ENCODE measurements at regions not wholly inside any gene's neighbourhood (a gene's known extent, or its start where the extent isn't known, plus 50 kb on each side); places are given as distances from the start of the nearest gene placed in this dataset.

- Mint-ChIP-seq H3K4me3 (no peak overlapping the region), H3K27ac (no peak overlapping the region), H3K27me3 (ENCODE audit: low read depth in 2 of 2) (no peaks in the 10 kb centered on the region), H3K4me1 (no peaks in the 10 kb centered on the region), H3K36me3 (no peaks in the 10 kb centered on the region), H3K9me3 (peaks cover 0 to 5% of the 10 kb centered on the region in 2 donors)
- Histone ChIP-seq H3K4me1 (ENCODE audit: control insufficient read depth, insufficient read depth, low read length) (no peaks in the 10 kb centered on the region), H3K27ac (ENCODE audit: low read length) (no peak overlapping the region), H3K4me3 (ENCODE audit: low read length) (no peak overlapping the region), H3K36me3 (ENCODE audit: control insufficient read depth, insufficient read depth, low read length) (no peaks in the 10 kb centered on the region), H3K27me3 (ENCODE audit: control insufficient read depth, insufficient read depth, low read length) (no peaks in the 10 kb centered on the region), H3K9me3 (ENCODE audit: control insufficient read depth, insufficient read depth, low read length) (no peaks in the 10 kb centered on the region)
- no peak for DNase-seq
- 88% methylated on average over 6 of the region's 6 CpGs for WGBS (ENCODE audit: insufficient coverage)
- intact Hi-C loops (cut with micrococcal nuclease): no loop called here
- no peak for ATAC-seq
- no peak for TF ChIP-seq CTCF (IDR thresholded peaks at IDR 0.05)
Observed at GRCh38 chr12:24488906-24489619, 459.8 kb downstream of the BCAT1 start.

GRCh38 chr12:24488091-24488596 lies 460.8 kb downstream of the BCAT1 start:
- Histone ChIP-seq H3K36me3 (ENCODE audit: control insufficient read depth, insufficient read depth, low read length) (no peaks in the 10 kb centered on the region), H3K4me3 (ENCODE audit: low read length) (no peak overlapping the region), H3K4me1 (ENCODE audit: control insufficient read depth, insufficient read depth, low read length) (no peaks in the 10 kb centered on the region), H3K9me3 (ENCODE audit: control insufficient read depth, insufficient read depth, low read length) (no peaks in the 10 kb centered on the region), H3K27ac (ENCODE audit: low read length) (no peak overlapping the region), H3K27me3 (ENCODE audit: control insufficient read depth, insufficient read depth, low read length) (no peaks in the 10 kb centered on the region)
- TF ChIP-seq CTCF (IDR thresholded peaks at IDR 0.05): no peak
- Mint-ChIP-seq H3K4me1 (no peaks in the 10 kb centered on the region), H3K36me3 (no peaks in the 10 kb centered on the region), H3K27me3 (ENCODE audit: low read depth in 2 of 2) (no peaks in the 10 kb centered on the region), H3K4me3 (no peak overlapping the region), H3K27ac (no peak overlapping the region), H3K9me3 (peaks cover 0 to 5% of the 10 kb centered on the region in 2 donors)
- intact Hi-C loops (cut with micrococcal nuclease): no loop called here
- ATAC-seq (no peak), DNase-seq (no peak)
- 96% methylated on average over 2 of the region's 2 CpGs for WGBS (ENCODE audit: insufficient coverage)

GRCh38 chr12:24487606-24488005 lies 461.3 kb downstream of the BCAT1 start:
- no peaks in the 10 kb centered on the region for H3K27me3 Mint-ChIP-seq (ENCODE audit: low read depth in 2 of 2)
- ATAC-seq (no peak), DNase-seq (no peak)
- intact Hi-C loops (cut with micrococcal nuclease): no loop called here
- Histone ChIP-seq H3K27ac (ENCODE audit: low read length) (no peak overlapping the region), H3K27me3 (ENCODE audit: control insufficient read depth, insufficient read depth, low read length) (no peaks in the 10 kb centered on the region), H3K9me3 (ENCODE audit: control insufficient read depth, insufficient read depth, low read length) (no peaks in the 10 kb centered on the region), H3K4me3 (ENCODE audit: low read length) (no peak overlapping the region), H3K4me1 (ENCODE audit: control insufficient read depth, insufficient read depth, low read length) (no peaks in the 10 kb centered on the region), H3K36me3 (ENCODE audit: control insufficient read depth, insufficient read depth, low read length) (no peaks in the 10 kb centered on the region)
- peaks cover 0 to 5% of the 10 kb centered on the region in 2 donors for H3K9me3 Mint-ChIP-seq
- H3K27ac Mint-ChIP-seq: no peak overlapping the region
- no peak for TF ChIP-seq CTCF (IDR thresholded peaks at IDR 0.05)
- no peak overlapping the region for H3K4me3 Mint-ChIP-seq
- no peaks in the 10 kb centered on the region for H3K36me3 Mint-ChIP-seq
- no peaks in the 10 kb centered on the region for H3K4me1 Mint-ChIP-seq
- no CpG with 5 or more reads among the region's 3 CpGs for WGBS (ENCODE audit: insufficient coverage)

- Mint-ChIP-seq H3K36me3 (no peaks in the 10 kb centered on the region), H3K4me3 (no peak overlapping the region), H3K9me3 (peaks cover 0 to 7% of the 10 kb centered on the region in 2 donors), H3K27me3 (ENCODE audit: low read depth in 2 of 2) (no peaks in the 10 kb centered on the region), H3K27ac (no peak overlapping the region), H3K4me1 (no peaks in the 10 kb centered on the region)
- no peak for TF ChIP-seq CTCF (IDR thresholded peaks at IDR 0.05)
- Histone ChIP-seq H3K27ac (ENCODE audit: low read length) (no peak overlapping the region), H3K27me3 (ENCODE audit: control insufficient read depth, insufficient read depth, low read length) (no peaks in the 10 kb centered on the region), H3K4me1 (ENCODE audit: control insufficient read depth, insufficient read depth, low read length) (no peaks in the 10 kb centered on the region), H3K9me3 (ENCODE audit: control insufficient read depth, insufficient read depth, low read length) (no peaks in the 10 kb centered on the region), H3K4me3 (ENCODE audit: low read length) (no peak overlapping the region), H3K36me3 (ENCODE audit: control insufficient read depth, insufficient read depth, low read length) (no peaks in the 10 kb centered on the region)
- ATAC-seq: no peak
- no peak for DNase-seq
- WGBS (ENCODE audit: insufficient coverage): 100% methylated on average over 2 of the region's 3 CpGs
- intact Hi-C loops (cut with micrococcal nuclease): no loop called here
Observed at GRCh38 chr12:24483732-24484131, 465.2 kb downstream of the BCAT1 start.
